M059J (cell line): ENCODE measurements at regions not wholly inside any gene's neighbourhood (a gene's known extent, or its start where the extent isn't known, plus 50 kb on each side); places are given as distances from the start of the nearest gene placed in this dataset.
"Not testable (repeated sequence)": the region's sequence is repeated elsewhere in the genome, so short reads cannot be mapped to it uniquely, and the experiment has no call there.

Experiments used
- DNase-seq: peaks from one replicate; pipeline ENCODE4 v3.0.0-alpha.2; 2012; ENCODE audit warnings: low read depth

DNA sequence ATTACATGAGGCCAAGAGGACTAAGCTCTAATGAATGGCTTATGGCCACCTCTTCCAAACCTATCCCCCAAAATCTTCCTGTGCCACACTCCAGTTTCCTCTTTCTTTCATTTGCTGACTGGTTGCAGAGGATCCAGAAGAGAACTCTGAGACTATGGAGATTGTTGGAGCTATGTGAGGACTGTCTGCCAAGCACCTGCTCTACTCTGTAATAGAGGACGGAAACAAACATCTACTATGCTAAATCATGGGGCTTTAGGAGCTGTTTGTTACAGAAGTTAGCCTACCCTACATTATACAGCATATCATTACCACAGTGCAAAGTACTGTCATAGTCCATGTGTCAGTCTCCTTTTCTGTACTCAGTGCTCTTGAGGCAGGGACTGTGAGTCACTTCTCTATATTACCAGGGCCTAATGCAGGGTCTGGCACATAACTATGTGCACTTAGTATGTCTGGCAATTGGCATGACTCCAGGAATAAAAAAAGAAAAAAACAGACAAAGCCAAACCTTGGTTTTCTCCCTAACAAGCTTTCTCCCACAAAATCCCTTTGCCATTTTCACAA is 95.1 kb downstream of the RPAP3 start:
- DNase-seq = no peak

DNA sequence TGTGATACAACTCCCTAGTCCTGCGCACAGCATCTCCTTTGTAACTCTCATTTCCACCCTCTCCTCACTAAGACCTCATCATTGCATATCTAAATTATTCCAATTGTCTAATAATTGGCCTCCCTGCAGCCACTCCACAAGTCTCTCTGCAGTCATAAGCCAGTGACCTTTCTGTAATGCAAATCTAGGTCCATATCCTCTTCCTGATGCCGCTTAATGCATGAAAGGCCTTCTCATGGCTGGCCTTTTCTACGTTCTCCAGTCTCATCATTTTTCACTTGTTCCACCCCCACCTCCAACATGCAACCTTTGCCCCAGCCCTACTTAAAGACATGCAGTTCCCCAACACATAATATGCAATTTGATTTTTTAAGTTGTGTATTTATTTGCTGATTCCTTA is 96.0 kb downstream of the RPAP3 start:
- DNase-seq = no peak

GRCh38 chr12:47608671-47609070 is 97.2 kb downstream of the RPAP3 start:
- DNase-seq = not testable (repeated sequence)

- peak; percentile 33 for DNase-seq
Measured at GRCh38 chr12:47604221-47604873, 101.5 kb downstream of the RPAP3 start.

GRCh38 chr12:47602949-47603558 is 102.8 kb downstream of the RPAP3 start:
- DNase-seq = no peak

DNA sequence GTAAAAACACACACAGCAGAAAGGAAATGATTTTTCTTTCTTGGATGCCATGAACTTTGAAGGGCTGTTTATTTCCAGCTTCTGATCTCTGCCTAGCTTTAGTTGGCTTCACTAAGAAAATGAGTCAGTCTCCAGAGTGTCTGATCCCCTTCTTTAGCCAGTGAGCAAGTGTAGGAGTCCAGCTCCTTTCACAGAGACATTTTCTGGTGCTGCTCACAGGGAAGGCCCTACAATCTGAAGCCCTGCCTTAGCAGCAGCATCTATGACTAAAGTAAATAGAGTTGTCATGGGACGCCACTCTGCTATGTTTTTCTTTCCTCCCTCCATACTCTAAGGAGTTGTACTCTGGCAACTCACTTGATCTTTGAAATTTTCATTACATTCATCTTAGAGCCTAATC is 103.5 kb downstream of the RPAP3 start:
- peak; percentile 10 for DNase-seq

GRCh38 chr12:47601071-47601470 is 104.8 kb downstream of the RPAP3 start:
- DNase-seq = no peak

DNA sequence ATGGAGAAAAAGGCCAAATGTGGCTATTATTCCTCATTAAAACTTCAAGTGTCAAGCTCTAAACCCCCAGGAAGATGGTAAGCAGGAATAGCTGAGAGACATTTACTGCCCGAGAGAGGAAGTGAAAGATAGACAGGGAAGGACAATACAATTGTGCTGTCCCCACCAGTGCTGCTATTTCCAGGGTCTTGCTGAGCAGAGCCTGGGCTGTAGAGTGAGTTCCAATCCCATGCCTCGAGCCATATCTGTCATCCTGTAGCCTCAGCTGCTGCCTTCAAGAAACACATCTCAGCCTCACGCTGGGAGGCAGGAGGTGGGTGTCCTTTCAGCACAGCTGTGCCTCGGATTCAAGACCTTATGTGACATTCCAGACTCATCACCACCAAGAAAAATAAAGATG is 114.0 kb downstream of the RPAP3 start:
- DNase-seq = no peak

DNA sequence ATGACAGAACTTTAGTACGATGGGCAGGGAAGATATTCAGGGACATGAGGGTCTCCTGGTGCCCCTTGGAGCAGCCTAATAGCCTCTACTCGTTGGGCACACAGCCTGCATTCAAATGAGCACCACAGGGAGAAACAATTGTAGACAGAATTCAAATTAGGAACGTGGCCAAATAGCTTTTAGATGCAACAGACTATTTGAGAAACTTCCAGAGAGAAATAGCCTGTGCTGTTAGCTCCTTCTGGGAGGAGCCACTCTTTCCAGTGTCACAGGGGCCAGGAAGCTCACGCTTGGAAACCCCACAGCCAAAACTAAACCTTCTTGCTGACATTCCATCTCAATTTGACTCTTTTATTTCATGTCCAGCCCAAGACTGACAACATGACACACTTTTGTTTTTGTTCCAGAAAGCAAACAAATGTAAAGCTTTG is 114.5 kb downstream of the RPAP3 start:
- DNase-seq = no peak

DNA sequence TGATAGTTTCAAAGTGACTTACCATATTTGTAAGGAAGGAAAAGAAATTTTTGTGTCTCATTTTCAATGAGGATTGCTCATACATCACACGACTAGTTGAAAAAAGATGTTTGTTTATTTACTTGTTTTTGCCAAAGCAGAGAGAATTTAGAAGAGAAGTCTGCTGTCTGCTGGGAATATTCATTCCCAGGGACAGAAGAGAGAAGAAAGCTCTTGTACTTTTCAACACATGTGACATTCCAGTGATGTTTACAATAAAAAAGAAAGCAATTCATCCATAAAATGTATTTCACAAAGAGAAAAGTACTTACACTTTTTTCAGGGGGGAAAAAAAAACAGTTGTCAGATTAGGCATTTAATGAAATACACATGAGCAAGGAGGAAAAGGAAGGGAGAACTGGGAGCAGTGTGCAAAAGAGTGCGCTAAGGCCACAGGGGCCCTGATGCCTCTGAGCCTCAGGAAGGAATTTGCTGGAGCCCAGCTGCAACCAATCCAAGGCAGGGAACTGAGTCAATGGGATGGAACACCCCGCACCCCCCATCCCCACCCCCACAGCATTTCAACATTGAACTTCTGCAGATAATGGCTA is 115.0 kb downstream of the RPAP3 start:
- DNase-seq = no peak

DNA sequence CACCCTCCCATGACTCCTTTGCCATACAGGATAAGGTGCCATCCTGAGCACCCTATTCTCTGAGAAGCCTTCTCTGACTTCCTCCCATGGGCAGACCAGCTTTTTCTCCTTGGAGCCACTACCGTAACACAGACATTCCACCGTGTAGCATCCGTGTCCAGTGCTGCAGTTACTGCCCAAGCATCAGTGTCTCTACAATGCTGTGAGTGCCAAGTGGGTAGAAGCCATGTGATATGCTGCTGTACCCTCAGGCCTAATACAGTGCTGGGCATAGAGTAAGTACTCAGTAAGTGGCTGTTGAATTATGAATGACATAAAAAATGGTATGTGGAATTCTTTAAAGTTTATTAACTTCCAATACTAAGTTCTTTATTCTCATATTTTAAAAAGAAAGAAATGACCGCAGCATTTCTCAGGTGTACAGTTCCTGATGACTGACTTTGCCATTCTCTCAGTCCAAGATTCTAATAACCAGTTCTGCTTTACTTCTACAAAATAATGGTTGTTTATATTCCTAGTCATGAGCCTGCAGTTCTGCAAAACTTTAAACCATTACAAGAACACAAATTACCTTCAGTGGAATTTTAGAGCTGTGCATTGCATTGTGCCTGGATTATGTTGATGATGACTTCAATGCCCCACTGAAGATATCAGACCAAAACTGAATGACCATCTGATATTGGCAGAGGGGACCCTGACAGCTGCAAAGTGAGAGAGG is 118.7 kb downstream of the RPAP3 start:
- no peak for DNase-seq

DNA sequence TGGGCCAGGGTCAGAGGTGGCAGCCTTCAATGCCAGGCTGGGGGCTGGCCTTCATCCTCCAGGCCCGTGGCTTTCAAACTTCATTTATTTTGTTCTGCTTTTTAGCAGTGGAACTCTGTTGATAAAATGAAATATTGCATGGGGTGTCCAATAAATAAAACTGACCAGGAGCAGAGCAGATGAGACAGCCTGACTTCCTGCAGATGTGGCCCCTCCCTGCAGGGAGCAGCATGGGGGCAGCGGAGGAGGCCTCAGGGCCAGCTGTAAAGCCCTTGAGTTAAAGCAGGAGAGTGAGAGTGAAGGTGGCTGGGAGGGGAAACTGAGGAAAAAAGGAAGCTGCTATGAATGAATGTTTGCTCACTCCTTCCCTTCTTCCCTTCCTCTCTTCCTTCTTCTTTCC is 120.3 kb downstream of the RPAP3 start:
- no peak for DNase-seq

- no peak for DNase-seq
Measured at GRCh38 chr12:47578836-47579235, 127.0 kb downstream of the RPAP3 start.

- DNase-seq = no peak
Measured at GRCh38 chr12:47577206-47577989, 128.4 kb downstream of the RPAP3 start.

- DNase-seq = no peak
Measured at GRCh38 chr12:47576289-47576945, 129.4 kb downstream of the RPAP3 start.

DNA sequence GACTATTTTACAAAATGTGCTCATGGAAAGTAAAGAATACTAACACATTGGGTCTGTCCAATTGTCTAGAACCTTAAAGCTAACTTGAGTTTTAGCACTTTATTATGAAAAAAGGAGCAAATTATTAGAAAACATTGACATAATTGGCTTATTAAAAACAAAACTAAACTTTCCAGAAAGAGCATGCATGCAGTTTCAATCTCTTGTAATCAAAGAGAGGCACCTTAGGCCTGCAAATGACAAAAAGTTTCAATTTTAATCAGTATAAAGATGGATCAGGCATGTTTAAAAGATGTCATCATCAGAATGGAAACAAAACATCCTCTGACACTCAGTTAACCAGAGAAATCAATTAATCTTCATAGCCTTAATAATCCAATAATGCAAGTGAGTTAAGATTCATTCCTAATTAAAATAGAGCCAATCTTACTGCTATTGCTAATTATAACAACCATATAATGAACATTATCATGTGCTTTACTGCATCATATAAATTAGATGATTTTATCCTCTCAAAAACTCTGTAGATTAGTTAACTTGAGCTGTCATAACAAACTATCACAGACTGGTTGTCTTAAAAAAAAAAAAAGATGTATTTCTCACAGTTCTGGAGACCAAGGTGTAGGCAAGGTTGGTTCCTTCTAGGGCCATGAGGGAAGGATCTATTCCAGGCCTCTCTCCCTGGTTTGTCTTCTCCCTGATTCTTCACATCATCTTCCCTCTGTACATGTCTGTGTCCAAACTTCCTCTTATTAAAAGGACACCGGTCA is 131.4 kb downstream of the RPAP3 start:
- DNase-seq = no peak

DNA sequence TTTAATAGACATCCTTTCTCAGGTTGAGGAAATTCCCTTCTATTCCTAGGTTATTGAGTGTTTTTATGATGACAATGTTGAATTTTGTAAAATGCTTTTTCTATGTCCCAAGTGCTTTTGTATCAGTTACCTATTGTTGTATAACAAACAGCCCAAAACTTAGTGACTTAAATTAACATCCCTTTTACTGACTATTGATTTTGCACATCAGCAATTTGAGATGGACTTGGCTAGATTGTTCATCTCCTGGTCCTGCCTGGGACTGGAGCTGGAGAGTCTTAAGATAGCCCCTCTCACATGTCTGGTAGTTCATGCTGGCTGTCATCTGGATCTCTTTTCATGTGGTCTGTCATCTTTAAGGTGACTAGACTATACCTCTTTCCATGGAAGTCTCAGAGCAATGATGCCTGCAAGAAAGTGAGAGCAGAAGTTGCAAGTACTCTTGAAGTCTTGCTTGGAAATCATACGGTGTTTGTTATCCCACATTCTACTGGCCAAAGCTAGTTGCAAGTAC is 132.6 kb downstream of the RPAP3 start:
- DNase-seq = no peak

GRCh38 chr12:47570151-47570550 is 135.7 kb downstream of the RPAP3 start:
- no peak for DNase-seq

DNA sequence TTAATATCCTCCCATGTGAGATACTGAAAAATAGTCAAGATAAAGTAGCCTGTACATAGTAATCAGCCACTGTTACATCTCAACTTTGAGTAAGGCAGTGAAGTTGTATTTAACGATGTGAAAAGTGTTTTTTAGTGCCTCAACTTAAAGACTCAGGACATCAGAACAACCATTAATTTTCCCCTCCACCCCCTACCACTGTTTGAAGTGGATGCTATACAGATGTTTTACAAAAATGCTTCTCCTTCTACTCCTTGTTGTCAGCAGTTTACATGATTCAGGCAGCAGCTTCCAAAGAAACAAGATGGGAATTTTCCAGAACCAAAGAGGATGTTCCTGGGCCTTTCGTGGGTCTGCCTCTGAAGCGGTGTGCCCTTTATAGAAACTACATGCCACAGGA is 143.6 kb downstream of the RPAP3 start:
- no peak for DNase-seq

DNA sequence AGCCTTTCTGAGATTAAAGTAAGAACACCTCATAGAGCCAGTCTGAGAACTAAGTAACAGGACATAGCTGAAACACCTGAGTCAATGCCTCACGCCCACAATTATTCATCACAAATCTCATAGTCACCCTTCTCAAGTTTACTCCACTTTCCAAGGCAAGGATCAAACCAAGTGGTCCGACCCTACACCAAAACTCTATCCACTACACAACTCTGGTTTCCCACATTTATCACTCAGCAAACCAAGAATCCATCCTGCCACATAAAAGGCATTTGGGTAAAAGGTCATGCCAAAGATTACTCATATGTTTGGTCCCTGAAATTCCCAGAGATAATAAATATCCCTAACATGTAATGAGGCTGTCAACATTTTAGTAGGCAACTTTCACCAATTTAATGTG is 144.1 kb downstream of the RPAP3 start:
- DNase-seq = peak; percentile 77
